Endodermal cell (in vitro differentiated cells): ENCODE measurements at regions not wholly inside any gene's neighbourhood (a gene's known extent, or its start where the extent isn't known, plus 50 kb on each side); places are given as distances from the start of the nearest gene placed in this dataset.

Experiments used
- DNase-seq: peaks from one replicate; pipeline ENCODE4 v3.0.0-alpha.2; 2017
- H3K27ac ChIP-seq: 2 replicates; pipeline ENCODE4 v1.5.1; 2013; ENCODE audit warnings: mild to moderate bottlenecking, low read depth, low read length, moderate library complexity
- H3K27me3 ChIP-seq: 2 replicates; pipeline ENCODE4 v1.6.1; 2013; ENCODE audit warnings: mild to moderate bottlenecking, low read length, moderate library complexity; ENCODE audit not compliant: insufficient read depth, control insufficient read depth, poor library complexity, severe bottlenecking
- H3K36me3 ChIP-seq: 2 replicates; pipeline ENCODE4 v1.7.0; 2013; ENCODE audit warnings: mild to moderate bottlenecking, low read length, moderate library complexity; ENCODE audit not compliant: control insufficient read depth, insufficient read depth
- H3K4me1 ChIP-seq: one replicate; pipeline ENCODE4 v1.7.0; 2013; ENCODE audit warnings: low read length; ENCODE audit not compliant: control insufficient read depth, insufficient read depth
- H3K4me3 ChIP-seq: 2 replicates; pipeline ENCODE4 v1.5.1; 2013; ENCODE audit warnings: mild to moderate bottlenecking, low read length, moderate library complexity
- H3K9ac ChIP-seq: 2 replicates; pipeline ENCODE4 v1.6.1; 2013; ENCODE audit warnings: mild to moderate bottlenecking, low read length, moderate library complexity; ENCODE audit not compliant: poor library complexity, severe bottlenecking; ENCODE audit errors: extremely low read depth
- H3K9me3 ChIP-seq: 2 replicates; pipeline ENCODE4 v1.6.1; 2013; ENCODE audit warnings: mild to moderate bottlenecking, low read length, moderate library complexity; ENCODE audit not compliant: control insufficient read depth
- H3K27ac Mint-ChIP-seq: 2 replicates; pipeline ENCODE4 v1.8.0; 2020; ENCODE audit warnings: mixed read lengths
- H3K27me3 Mint-ChIP-seq: 2 replicates; pipeline ENCODE4 v1.8.0; 2021; ENCODE audit warnings: mild to moderate bottlenecking, mixed read lengths; ENCODE audit not compliant: insufficient read depth
- H3K36me3 Mint-ChIP-seq: 2 replicates; pipeline ENCODE4 v1.8.0; 2020; ENCODE audit warnings: low read depth, mixed read lengths
- H3K4me1 Mint-ChIP-seq: 2 replicates; pipeline ENCODE4 v1.8.0; 2020; ENCODE audit warnings: mixed read lengths
- H3K4me3 Mint-ChIP-seq: 2 replicates; pipeline ENCODE4 v1.8.0; 2020; ENCODE audit warnings: mild to moderate bottlenecking, moderate library complexity, mixed read lengths
- H3K9me3 Mint-ChIP-seq: 2 replicates; pipeline ENCODE4 v1.8.0; 2020; ENCODE audit warnings: mild to moderate bottlenecking, mixed read lengths
- WGBS, 2 experiments: methylation state at CpG; one replicate each; pipeline versions ENCODE4 v1.1.5 to v1.1.7; 2013; ENCODE audit warnings: missing lambda C conversion rate in 2 of 2, mixed read lengths in 1 of 2; ENCODE audit not compliant: insufficient coverage in 1 of 2, insufficient read length in 1 of 2; 5-methylcytosine and 5-hydroxymethylcytosine counted together
- TF ChIP-seq, protein P1 (sequence below): fragments of 200-600 bp; sonication (generic); conservative IDR thresholded peaks from 2 replicates; pipeline ENCODE4 v1.5.0; 2021; ENCODE audit warnings: antibody characterized with exemption, mild to moderate bottlenecking

DNA sequence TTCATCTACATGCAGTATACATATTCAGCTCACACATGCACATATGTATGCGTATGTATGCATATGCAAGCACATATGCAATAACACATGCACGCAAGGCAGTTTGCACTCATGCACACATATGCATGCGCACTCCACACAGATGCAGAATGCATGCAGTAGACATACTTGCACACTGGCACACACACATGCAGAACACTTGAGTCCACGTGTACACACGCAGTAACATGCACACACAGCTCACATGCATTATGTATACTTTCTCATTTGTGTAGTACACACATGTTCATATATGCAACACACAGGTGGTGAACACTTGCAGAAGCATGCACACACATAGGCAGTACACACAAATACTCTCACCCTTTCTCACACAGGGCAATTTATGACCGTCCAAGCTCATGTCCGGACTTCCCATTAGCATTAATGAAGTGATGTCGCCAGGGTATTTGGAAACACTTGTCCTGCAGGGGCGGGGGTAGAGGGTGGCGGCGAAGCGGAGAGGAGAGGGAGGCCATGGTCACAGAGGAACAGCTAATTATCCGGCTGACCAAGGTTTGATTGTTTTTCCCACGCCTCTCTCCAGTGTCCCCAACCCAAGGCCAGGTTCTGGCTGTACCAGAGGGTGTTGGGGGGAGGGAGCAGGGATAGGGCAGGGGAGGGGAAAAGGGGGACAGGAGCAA lies 91.3 kb downstream of the VEGFA start:
- Histone ChIP-seq H3K4me1 (peaks cover 23% of the 10 kb centered on the region), H3K36me3 (no peaks in the 10 kb centered on the region), H3K4me3 (no peak overlapping the region), H3K9me3 (no peaks in the 10 kb centered on the region), H3K27me3 (no peaks in the 10 kb centered on the region), H3K27ac (no peak overlapping the region), H3K9ac (no peak overlapping the region)
- 90 to 94% methylated on average over 9 to 14 of the region's 14 CpGs for WGBS, 2 experiments
- no peaks in the 10 kb centered on the region for H3K9me3 Mint-ChIP-seq
- H3K4me1 Mint-ChIP-seq, result peaks cover 42% of the 10 kb centered on the region
- no peak overlapping the region for H3K27ac Mint-ChIP-seq
- TF ChIP-seq, protein P1, sequence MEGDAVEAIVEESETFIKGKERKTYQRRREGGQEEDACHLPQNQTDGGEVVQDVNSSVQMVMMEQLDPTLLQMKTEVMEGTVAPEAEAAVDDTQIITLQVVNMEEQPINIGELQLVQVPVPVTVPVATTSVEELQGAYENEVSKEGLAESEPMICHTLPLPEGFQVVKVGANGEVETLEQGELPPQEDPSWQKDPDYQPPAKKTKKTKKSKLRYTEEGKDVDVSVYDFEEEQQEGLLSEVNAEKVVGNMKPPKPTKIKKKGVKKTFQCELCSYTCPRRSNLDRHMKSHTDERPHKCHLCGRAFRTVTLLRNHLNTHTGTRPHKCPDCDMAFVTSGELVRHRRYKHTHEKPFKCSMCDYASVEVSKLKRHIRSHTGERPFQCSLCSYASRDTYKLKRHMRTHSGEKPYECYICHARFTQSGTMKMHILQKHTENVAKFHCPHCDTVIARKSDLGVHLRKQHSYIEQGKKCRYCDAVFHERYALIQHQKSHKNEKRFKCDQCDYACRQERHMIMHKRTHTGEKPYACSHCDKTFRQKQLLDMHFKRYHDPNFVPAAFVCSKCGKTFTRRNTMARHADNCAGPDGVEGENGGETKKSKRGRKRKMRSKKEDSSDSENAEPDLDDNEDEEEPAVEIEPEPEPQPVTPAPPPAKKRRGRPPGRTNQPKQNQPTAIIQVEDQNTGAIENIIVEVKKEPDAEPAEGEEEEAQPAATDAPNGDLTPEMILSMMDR, result no peak
- no peaks in the 10 kb centered on the region for H3K36me3 Mint-ChIP-seq
- peaks cover 3% of the 10 kb centered on the region for H3K27me3 Mint-ChIP-seq
- H3K4me3 Mint-ChIP-seq, result no peak overlapping the region
- no peak for DNase-seq

DNA sequence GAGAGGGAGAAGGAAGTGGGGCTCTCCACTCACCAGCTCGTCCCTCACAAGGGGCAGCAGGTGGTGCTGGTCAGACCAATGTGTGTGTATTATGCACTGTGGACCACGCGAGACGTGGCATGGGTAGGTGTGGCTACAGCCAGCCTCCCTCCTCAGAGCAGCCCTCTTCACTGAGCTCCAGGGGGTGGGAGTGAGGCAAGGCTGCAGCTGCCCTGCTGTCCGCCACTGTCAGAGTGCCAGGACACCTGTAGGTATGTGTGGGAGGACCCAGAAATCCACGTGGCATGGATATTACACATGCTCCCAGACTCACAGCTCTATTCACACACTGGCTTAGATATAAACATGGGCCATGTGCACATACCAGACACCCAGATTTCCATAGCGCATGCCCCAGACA lies 90.3 kb downstream of the VEGFA start:
- Histone ChIP-seq H3K36me3 (no peaks in the 10 kb centered on the region), H3K4me1 (peaks cover 24% of the 10 kb centered on the region), H3K9ac (no peak overlapping the region), H3K27me3 (no peaks in the 10 kb centered on the region), H3K27ac (no peak overlapping the region), H3K9me3 (no peaks in the 10 kb centered on the region), H3K4me3 (no peak overlapping the region)
- peaks cover 3% of the 10 kb centered on the region for H3K27me3 Mint-ChIP-seq
- TF ChIP-seq, protein P1, result no peak
- no peaks in the 10 kb centered on the region for H3K36me3 Mint-ChIP-seq
- no peak for DNase-seq
- H3K27ac Mint-ChIP-seq, result no peak overlapping the region
- no peak overlapping the region for H3K4me3 Mint-ChIP-seq
- WGBS, 2 experiments, result 55 to 74% methylated on average over 4 to 7 of the region's 7 CpGs
- H3K9me3 Mint-ChIP-seq, result no peaks in the 10 kb centered on the region
- H3K4me1 Mint-ChIP-seq, result peaks cover 37% of the 10 kb centered on the region

DNA sequence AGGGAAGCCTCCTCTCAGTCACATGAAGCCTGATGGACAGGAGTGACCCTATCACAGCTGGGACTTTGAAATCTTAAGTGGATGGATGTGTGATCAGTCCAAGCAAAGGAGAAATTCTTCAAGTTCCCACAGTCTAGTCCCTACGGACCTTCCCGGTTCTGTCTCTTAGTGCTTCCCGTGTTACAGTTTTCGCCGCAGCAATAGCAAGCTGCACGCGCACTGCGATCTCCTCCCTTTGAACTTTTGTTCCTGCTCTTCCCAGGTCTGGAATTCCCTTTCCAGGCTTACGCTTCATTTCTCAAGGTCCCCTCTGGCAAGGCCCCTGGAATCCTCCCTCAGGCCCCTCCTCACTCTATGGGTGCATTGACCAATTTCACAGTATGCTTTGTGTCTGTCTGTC lies 89.2 kb downstream of the VEGFA start:
- Mint-ChIP-seq H3K4me3 (no peak overlapping the region), H3K9me3 (no peaks in the 10 kb centered on the region), H3K36me3 (no peaks in the 10 kb centered on the region), H3K27me3 (peaks cover 3% of the 10 kb centered on the region), H3K27ac (no peak overlapping the region), H3K4me1 (peaks cover 27% of the 10 kb centered on the region)
- Histone ChIP-seq H3K27ac (no peak overlapping the region), H3K9ac (no peak overlapping the region), H3K9me3 (no peaks in the 10 kb centered on the region), H3K4me3 (no peak overlapping the region), H3K36me3 (no peaks in the 10 kb centered on the region), H3K4me1 (peaks cover 15% of the 10 kb centered on the region), H3K27me3 (no peaks in the 10 kb centered on the region)
- no peak for DNase-seq
- TF ChIP-seq, protein P1, result no peak
- WGBS, 2 experiments, result 98 to 100% methylated on average over 4 to 9 of the region's 9 CpGs
